ENCODE measurements at regions not wholly inside any gene's neighbourhood (a gene's known extent, or its start where the extent isn't known, plus 50 kb on each side); places are given as distances from the start of the nearest gene placed in this dataset.

DNA sequence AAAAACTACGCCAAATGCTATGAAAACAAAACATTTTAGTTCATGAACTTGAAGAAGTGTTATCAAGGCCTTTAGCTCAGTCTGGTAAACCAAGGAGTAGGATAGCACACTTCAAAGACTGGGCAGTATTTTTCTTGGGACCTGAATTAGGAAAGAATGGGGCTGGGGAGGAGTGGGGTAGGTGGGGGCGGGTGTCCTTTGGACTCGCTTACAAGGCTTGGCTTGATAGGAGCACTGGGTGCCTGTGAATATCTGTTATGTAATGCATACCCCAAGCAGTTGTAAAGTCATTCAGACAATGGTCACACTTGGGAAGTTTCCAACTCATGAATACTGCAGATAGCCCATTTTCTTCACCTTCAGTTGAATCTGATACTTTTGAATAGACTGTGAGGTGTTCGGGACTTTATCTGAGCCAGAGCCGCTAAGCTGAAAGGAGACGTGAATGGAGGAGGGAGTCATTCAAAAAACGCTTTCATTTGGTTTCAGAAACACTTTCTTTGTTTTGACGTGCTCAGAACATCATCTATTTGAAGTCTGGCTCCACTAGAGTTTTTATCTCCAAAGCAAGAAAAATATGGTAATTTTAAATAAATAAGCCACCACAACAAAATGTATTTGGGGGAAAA lies 70.1 kb upstream of the FAM204A start:
- H3K4me3 ChIP-seq (replicated peaks; ENCODE audit: low read depth, low read length), result no peak overlapping the region
- TF ChIP-seq, protein P1, sequence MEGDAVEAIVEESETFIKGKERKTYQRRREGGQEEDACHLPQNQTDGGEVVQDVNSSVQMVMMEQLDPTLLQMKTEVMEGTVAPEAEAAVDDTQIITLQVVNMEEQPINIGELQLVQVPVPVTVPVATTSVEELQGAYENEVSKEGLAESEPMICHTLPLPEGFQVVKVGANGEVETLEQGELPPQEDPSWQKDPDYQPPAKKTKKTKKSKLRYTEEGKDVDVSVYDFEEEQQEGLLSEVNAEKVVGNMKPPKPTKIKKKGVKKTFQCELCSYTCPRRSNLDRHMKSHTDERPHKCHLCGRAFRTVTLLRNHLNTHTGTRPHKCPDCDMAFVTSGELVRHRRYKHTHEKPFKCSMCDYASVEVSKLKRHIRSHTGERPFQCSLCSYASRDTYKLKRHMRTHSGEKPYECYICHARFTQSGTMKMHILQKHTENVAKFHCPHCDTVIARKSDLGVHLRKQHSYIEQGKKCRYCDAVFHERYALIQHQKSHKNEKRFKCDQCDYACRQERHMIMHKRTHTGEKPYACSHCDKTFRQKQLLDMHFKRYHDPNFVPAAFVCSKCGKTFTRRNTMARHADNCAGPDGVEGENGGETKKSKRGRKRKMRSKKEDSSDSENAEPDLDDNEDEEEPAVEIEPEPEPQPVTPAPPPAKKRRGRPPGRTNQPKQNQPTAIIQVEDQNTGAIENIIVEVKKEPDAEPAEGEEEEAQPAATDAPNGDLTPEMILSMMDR (IDR thresholded peaks at IDR 0.05; ENCODE audit: low read length, missing control alignments), result no peak
- DNase-seq (ENCODE audit: low read depth), result no peak

DNA sequence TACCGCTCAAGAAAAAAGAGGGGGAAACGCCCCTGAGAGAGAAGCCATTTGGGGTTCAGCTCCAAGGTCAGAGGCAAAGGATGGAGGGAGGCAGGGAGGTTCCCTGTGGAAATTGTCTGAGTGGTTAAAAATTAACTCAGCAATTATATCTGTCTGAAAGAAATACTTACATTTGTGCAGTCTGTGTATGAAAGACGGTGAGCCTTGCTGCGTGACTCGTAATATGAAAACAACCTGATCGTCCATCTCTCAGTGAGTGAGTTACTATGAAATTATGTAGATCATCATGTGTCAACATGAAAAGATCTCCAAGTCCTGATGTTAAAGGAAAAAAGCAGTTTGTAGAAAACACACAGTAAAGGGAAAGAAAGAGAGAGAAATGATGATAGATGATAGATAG lies 67.2 kb upstream of the FAM204A start:
- H3K4me3 ChIP-seq (replicated peaks; ENCODE audit: low read depth, low read length), result no peak overlapping the region
- no peak for DNase-seq (ENCODE audit: low read depth)
- TF ChIP-seq, protein P1 (IDR thresholded peaks at IDR 0.05; ENCODE audit: low read length, missing control alignments), result no peak

DNA sequence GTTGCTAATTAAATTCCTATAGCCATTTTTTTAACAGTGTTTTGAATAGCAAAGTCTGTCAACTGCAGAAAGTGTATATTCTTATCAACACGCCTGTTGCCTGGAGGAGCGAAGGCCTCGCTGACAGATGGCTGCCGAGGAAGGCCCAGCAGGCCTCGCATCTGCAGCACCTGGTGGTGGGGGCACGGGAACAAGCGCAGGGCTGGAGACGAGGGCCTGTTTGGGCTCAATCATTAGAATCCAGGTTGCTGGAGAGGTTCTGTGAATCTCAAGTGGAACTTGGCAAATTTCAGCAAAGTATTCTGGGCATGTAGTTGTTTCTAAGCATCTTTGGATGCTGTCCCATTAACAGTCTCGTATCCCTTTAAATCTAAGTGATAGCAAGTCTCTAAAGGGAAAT lies 66.1 kb upstream of the FAM204A start:
- TF ChIP-seq, protein P1 (IDR thresholded peaks at IDR 0.05; ENCODE audit: low read length, missing control alignments), result no peak
- DNase-seq (ENCODE audit: low read depth), result no peak
- no peak overlapping the region for H3K4me3 ChIP-seq (replicated peaks; ENCODE audit: low read depth, low read length)

DNA sequence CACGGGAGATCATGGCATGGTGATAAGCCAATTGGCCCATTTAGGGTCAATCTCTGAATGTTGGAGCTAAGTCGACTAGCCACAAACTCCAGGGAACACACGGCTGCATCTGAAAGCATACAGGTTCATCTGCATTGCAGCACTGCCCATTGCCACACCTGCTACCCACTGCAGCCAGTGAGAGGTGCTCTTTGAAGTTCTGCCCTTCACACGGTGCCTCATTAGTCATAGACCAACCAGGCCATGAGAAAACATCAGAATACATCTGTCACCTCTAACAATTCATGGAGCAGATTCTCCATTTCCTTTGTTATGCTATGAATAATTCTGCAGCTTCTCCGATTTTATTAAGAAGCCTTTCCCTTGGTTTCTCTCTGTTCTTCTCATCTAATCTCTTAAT lies 65.7 kb upstream of the FAM204A start:
- TF ChIP-seq, protein P1 (IDR thresholded peaks at IDR 0.05; ENCODE audit: low read length, missing control alignments), result no peak
- no peak for DNase-seq (ENCODE audit: low read depth)
- H3K4me3 ChIP-seq (replicated peaks; ENCODE audit: low read depth, low read length), result no peak overlapping the region

DNA sequence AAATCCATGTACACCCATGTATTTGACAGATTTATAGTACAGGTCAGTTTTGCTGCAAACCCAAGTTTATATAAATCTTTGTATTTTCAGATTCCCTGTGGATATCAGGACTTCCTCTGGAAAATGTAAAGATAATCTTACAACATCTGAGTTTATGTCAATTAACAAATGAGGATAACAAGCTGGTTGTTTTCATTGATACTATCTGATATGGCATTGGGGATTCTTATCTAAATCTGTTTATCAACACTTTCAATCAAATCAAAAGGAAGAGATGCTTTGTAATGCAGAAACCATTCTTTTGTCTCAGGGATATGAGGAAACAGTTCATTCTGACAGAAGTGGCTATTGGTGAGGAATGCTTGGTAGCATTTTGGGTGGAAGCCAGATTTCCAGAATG lies 64.9 kb upstream of the FAM204A start:
- DNase-seq (ENCODE audit: low read depth), result no peak
- TF ChIP-seq, protein P1 (IDR thresholded peaks at IDR 0.05; ENCODE audit: low read length, missing control alignments), result no peak
- H3K4me3 ChIP-seq (replicated peaks; ENCODE audit: low read depth, low read length), result no peak overlapping the region

DNA sequence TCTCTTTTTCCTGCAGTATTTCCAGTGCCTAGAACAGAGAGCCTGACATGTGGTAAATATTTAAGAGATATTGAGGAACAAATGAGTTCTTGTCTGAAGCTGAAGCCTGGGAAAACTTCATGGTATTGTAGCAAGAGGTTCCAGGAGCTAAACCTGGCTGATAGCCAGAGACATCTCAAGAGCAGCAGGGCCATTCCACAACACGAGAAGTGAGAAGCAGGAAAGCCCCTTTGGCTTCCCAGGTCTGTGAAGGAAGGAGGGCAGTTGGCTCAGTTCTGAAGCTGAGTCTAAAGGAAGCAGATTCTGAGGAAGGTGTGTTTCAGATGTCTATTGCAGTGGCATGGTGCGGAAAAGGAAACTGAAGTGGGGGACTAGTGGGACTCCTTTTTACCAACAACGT lies 63.8 kb upstream of the FAM204A start:
- no peak for DNase-seq (ENCODE audit: low read depth)
- TF ChIP-seq, protein P1 (IDR thresholded peaks at IDR 0.05; ENCODE audit: low read length, missing control alignments), result no peak
- no peak overlapping the region for H3K4me3 ChIP-seq (replicated peaks; ENCODE audit: low read depth, low read length)

DNA sequence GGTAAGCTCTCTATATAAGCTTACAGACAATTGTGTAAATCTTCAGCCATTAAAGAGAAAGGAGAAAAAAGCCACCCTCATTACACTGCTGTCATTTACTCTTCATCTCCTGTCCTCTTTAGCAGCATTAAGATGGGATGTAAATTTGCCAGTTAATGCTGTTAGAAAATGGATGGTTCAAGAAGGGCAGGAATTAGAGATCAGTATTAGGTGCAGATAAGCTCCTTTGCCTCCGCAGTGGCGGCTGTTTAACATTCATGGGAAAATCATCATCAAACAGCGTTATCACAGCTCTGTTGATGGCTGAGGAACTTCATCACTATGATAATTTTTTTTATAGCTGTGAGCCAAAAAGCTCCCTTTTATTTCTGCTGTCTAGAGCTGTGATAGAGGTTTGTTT lies 61.8 kb upstream of the FAM204A start:
- TF ChIP-seq, protein P1 (IDR thresholded peaks at IDR 0.05; ENCODE audit: low read length, missing control alignments), result no peak
- no peak for DNase-seq (ENCODE audit: low read depth)
- no peak overlapping the region for H3K4me3 ChIP-seq (replicated peaks; ENCODE audit: low read depth, low read length)
